ENCODE measurements at regions not wholly inside any gene's neighbourhood (a gene's known extent, or its start where the extent isn't known, plus 50 kb on each side); places are given as distances from the start of the nearest gene placed in this dataset.

DNA sequence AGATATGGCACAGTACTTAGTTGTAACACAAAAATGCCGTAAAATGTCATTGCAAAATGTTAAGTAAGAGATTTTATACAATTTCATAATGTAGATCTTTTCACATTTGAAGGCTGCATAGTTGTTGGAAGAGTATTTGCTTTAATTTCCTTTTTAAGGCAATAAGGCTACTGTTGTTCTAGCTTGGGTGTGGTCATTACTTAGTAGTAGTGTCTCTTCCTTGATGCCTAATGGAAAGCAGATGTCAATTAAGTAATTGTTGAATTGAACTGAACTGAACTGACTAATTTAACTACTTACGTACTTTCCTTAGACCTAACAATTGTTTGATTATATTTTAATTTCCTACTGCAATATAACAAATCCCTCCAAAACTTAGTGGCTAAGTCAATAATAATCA, 181.7 kb downstream of the FLRT2 start:
- Histone ChIP-seq H3K9me3 (replicated peaks; ENCODE audit: control insufficient read depth, insufficient read depth, low read length) (no peaks in the 10 kb centered on the region), H3K36me3 (ENCODE audit: control insufficient read depth in 2 of 2, extremely low read depth in 1 of 2, insufficient read depth in 2 of 2, low read length in 2 of 2) (no peaks in the 10 kb centered on the region), H3K9ac (replicated peaks; ENCODE audit: extremely low read depth, insufficient read depth, low read length) (no peak overlapping the region), H3K4me1 (ENCODE audit: control insufficient read depth, extremely low read depth, insufficient read depth, low read length) (no peaks in the 10 kb centered on the region), H3K4me2 (ENCODE audit: insufficient read depth, low read length) (no peak overlapping the region), H3K27ac (ENCODE audit: insufficient read depth, low read depth, low read length) (no peak overlapping the region), H3K27me3 (ENCODE audit: control insufficient read depth in 2 of 2, insufficient read depth in 2 of 2, low read length in 2 of 2) (no peaks in the 10 kb centered on the region), H3K4me3 (replicated peaks in 1 of 3; ENCODE audit: insufficient read depth in 1 of 3, low read depth in 1 of 3, low read length in 3 of 3) (no peak overlapping the region), H3K9me1 (replicated peaks; ENCODE audit: control insufficient read depth, extremely low read depth, insufficient read depth, low read length) (no peaks in the 10 kb centered on the region), H3K79me2 (ENCODE audit: control insufficient read depth, insufficient read depth, low read length) (no peaks in the 10 kb centered on the region), H4K20me1 (replicated peaks; ENCODE audit: control insufficient read depth, extremely low read depth, insufficient read depth, low read length) (no peaks in the 10 kb centered on the region), H2AFZ (ENCODE audit: low read depth, low read length) (no peak overlapping the region)
- DNase-seq (ENCODE audit: low read depth, low spot score) (no peak), FAIRE-seq (no peak)
- intact Hi-C loops (cut with micrococcal nuclease): no loop called here
- ChIA-PET POLR2A (no interaction called here), CTCF (no interaction called here)
- BruUV-seq (replicated peaks): no TSS peak
- TF ChIP-seq, protein P1, sequence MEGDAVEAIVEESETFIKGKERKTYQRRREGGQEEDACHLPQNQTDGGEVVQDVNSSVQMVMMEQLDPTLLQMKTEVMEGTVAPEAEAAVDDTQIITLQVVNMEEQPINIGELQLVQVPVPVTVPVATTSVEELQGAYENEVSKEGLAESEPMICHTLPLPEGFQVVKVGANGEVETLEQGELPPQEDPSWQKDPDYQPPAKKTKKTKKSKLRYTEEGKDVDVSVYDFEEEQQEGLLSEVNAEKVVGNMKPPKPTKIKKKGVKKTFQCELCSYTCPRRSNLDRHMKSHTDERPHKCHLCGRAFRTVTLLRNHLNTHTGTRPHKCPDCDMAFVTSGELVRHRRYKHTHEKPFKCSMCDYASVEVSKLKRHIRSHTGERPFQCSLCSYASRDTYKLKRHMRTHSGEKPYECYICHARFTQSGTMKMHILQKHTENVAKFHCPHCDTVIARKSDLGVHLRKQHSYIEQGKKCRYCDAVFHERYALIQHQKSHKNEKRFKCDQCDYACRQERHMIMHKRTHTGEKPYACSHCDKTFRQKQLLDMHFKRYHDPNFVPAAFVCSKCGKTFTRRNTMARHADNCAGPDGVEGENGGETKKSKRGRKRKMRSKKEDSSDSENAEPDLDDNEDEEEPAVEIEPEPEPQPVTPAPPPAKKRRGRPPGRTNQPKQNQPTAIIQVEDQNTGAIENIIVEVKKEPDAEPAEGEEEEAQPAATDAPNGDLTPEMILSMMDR (IDR thresholded peaks at IDR 0.05; ENCODE audit: extremely low read depth in 1 of 2, insufficient read depth in 1 of 2, low read depth in 1 of 2, low read length in 2 of 2): no peak
- TF ChIP-seq EZH2 (IDR thresholded peaks at IDR 0.05; ENCODE audit: borderline replicate concordance, low read depth, low read length, severe bottlenecking) (no peak), POLR2A (IDR thresholded peaks at IDR 0.05; ENCODE audit: low read depth, low read length) (no peak), MYC (IDR thresholded peaks at IDR 0.05; ENCODE audit: low read depth, low read length) (no peak), JUN (IDR thresholded peaks at IDR 0.05; ENCODE audit: borderline replicate concordance, insufficient read depth, insufficient read length, low read depth) (no peak), POLR2AphosphoS5 (IDR thresholded peaks at IDR 0.05; ENCODE audit: insufficient read depth, low read depth, low read length) (no peak), FOS (IDR thresholded peaks at IDR 0.05; ENCODE audit: borderline replicate concordance, insufficient read depth, low read length) (no peak), GATA2 (IDR thresholded peaks at IDR 0.05; ENCODE audit: insufficient read depth, insufficient read length, low read depth, low read length) (no peak)
- TF ChIP-seq, protein P2, sequence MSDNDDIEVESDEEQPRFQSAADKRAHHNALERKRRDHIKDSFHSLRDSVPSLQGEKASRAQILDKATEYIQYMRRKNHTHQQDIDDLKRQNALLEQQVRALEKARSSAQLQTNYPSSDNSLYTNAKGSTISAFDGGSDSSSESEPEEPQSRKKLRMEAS (IDR thresholded peaks at IDR 0.05; ENCODE audit: insufficient read depth, insufficient read length): no peak
- dilution Hi-C loops (cut with MboI; ENCODE audit: extremely low pct_ligation_motif_present, low sequenced_read_pairs): no loop called here
